CD4-positive, alpha-beta memory T cell (primary cell): ENCODE measurements at regions not wholly inside any gene's neighbourhood (a gene's known extent, or its start where the extent isn't known, plus 50 kb on each side); places are given as distances from the start of the nearest gene placed in this dataset.
"Not testable (repeated sequence)": the region's sequence is repeated elsewhere in the genome, so short reads cannot be mapped to it uniquely, and the experiment has no call there.

Source experiments
- CTCF ChIA-PET: fragments of 350-600 bp; sonication (Branson Sonifier 250); formaldehyde crosslinking; loops from one replicate; lab custom pipeline; 2021; ENCODE audit warnings: inconsistent platforms; ENCODE audit not compliant: partially characterized antibody; lab: Charles Lee
- POLR2A ChIA-PET: fragments of 350-600 bp; sonication (Branson Sonifier 250); formaldehyde crosslinking; loops from one replicate; lab custom pipeline; 2021; ENCODE audit not compliant: partially characterized antibody; lab: Charles Lee
- DNase-seq, 5 donors: peaks; one replicate each; pipeline versions ENCODE4 v3.0.0 to v3.0.0-alpha.2; 2020 to 2022; ENCODE audit warnings: mixed read lengths in 1 of 5
- H3K27ac ChIP-seq: one replicate; pipeline ENCODE4 v1.7.0; 2013; ENCODE audit warnings: low read depth, low read length
- H3K27me3 ChIP-seq: 2 replicates; pipeline ENCODE4 v1.7.0; 2013; ENCODE audit warnings: mild to moderate bottlenecking, low read length, moderate library complexity; ENCODE audit not compliant: insufficient read depth
- H3K36me3 ChIP-seq: 2 replicates; pipeline ENCODE4 v1.7.0; 2013; ENCODE audit warnings: mild to moderate bottlenecking, low read length, moderate library complexity; ENCODE audit not compliant: insufficient read depth
- H3K4me1 ChIP-seq: 2 replicates; pipeline ENCODE4 v1.7.0; 2013; ENCODE audit warnings: mild to moderate bottlenecking, low read length, moderate library complexity; ENCODE audit not compliant: insufficient read depth
- H3K4me3 ChIP-seq, 2 donors: one replicate each; pipeline ENCODE4 v1.7.0; 2013; ENCODE audit warnings: low read length in 2 of 2, mild to moderate bottlenecking in 1 of 2
- H3K9me3 ChIP-seq, 2 donors: one replicate each; pipeline ENCODE4 v1.7.0; 2013; ENCODE audit warnings: low read length in 2 of 2, control low read depth in 1 of 2; ENCODE audit not compliant: control insufficient read depth in 1 of 2
- H3K27ac Mint-ChIP-seq, 7 donors: one replicate each; pipeline ENCODE4 v1.8.0; 2020 to 2021; ENCODE audit warnings: mixed read lengths in 7 of 7, mild to moderate bottlenecking in 6 of 7, inconsistent platforms in 3 of 7, moderate library complexity in 3 of 7
- H3K27me3 Mint-ChIP-seq, 2 donors: one replicate each; pipeline ENCODE4 v1.8.0; 2020 to 2021; ENCODE audit warnings: mixed read lengths in 2 of 2
- H3K36me3 Mint-ChIP-seq, 2 donors: one replicate each; pipeline ENCODE4 v1.8.0; 2020 to 2021; ENCODE audit warnings: mixed read lengths in 2 of 2, inconsistent platforms in 1 of 2, mild to moderate bottlenecking in 1 of 2
- H3K4me1 Mint-ChIP-seq, 4 donors: one replicate each; pipeline ENCODE4 v1.8.0; 2020 to 2021; ENCODE audit warnings: mixed read lengths in 4 of 4, mild to moderate bottlenecking in 1 of 4
- H3K4me3 Mint-ChIP-seq, 8 donors: one replicate each; pipeline ENCODE4 v1.8.0; 2020 to 2021; ENCODE audit warnings: mixed read lengths in 8 of 8, mild to moderate bottlenecking in 7 of 8, moderate library complexity in 6 of 8, inconsistent platforms in 3 of 8
- H3K9me3 Mint-ChIP-seq, 8 donors: one replicate each; pipeline ENCODE4 v1.8.0; 2020 to 2021; ENCODE audit warnings: mixed read lengths in 8 of 8, mild to moderate bottlenecking in 5 of 8, inconsistent platforms in 3 of 8, moderate library complexity in 1 of 8
- intact Hi-C: fragments of 100-400 bp; cut with micrococcal nuclease; formaldehyde crosslinking; loops from one replicate; pipeline ENCODE4 v1.15.1; 2023

DNA sequence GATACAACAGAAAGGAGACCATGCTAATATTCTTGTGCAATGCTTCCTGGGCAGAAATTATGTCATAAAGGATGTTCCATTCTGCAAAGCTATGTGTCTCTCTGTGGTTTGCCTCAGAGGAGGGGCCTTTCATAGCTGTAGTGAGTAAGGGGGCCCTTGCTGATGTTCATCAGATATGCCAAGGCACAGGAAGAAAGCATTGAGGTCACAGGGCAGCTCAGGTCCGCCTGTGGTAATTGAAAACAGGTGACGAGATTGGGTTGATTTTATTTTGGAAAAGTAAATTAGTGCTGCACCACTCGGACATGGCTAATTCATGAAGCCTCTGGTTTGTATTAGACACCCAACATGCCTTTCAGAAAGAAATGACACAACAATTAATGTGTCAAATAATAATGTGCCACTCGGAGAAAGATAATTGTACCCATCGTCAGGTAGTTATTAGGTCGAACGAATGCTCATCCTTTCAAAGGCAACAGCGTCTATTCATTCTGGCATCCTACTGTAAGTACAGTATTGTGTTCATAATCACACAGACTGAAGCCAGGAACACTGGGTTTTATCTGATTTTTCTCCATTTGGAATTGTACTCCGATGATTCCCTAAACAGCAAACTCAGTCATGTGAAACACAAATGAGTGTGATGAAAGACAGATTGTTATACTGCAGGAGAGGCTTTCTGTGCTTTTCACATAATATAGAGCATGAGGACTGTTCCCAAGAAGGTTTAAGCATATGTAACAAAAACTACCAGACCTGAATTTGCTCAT is 421.6 kb upstream of the KLF12 start:
- Mint-ChIP-seq H3K36me3 (no peaks in the 10 kb centered on the region), H3K27me3 (peaks cover 0 to 3% of the 10 kb centered on the region in 2 donors), H3K9me3 (no peaks in the 10 kb centered on the region), H3K4me3 (no peak overlapping the region), H3K4me1 (peaks cover 0 to 2% (median 0%) of the 10 kb centered on the region in 4 donors), H3K27ac (no peak overlapping the region)
- CTCF ChIA-PET, result no interaction called here
- POLR2A ChIA-PET, result no interaction called here
- intact Hi-C loops, result no loop called here
- no peak overlapping the region for H3K4me3 ChIP-seq
- no peaks in the 10 kb centered on the region for H3K36me3 ChIP-seq
- H3K27me3 ChIP-seq, result no peaks in the 10 kb centered on the region
- no peak for DNase-seq
- no peaks in the 10 kb centered on the region for H3K4me1 ChIP-seq
- no peaks in the 10 kb centered on the region for H3K9me3 ChIP-seq
- H3K27ac ChIP-seq, result no peak overlapping the region

DNA sequence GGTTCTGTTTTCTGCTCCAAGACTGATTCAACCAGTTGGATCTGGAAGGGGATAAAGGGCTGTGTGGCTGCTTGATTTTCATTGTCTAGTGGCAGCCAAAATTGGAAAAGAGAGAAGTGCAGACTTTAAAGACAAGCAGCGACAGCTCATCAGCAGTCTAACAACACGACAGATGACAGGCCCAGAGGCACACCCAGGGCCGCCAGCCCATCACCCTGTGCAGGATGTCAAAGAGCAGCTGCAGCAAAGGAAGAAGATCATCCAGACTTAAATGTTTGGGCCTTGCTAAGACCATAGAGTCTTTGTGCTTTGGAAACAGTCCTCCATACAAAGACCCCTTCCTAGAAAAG is 421.0 kb upstream of the KLF12 start:
- Mint-ChIP-seq H3K36me3 (no peaks in the 10 kb centered on the region), H3K27me3 (peaks cover 0 to 3% of the 10 kb centered on the region in 2 donors), H3K4me1 (peaks cover under 1 to 5% (median 2%) of the 10 kb centered on the region in 4 donors), H3K4me3 (no peak overlapping the region), H3K27ac (peak overlapping the region in 1 of 7 donors; percentile 54), H3K9me3 (no peaks in the 10 kb centered on the region)
- peaks cover 2% of the 10 kb centered on the region for H3K4me1 ChIP-seq
- H3K27me3 ChIP-seq, result no peaks in the 10 kb centered on the region
- no peaks in the 10 kb centered on the region for H3K36me3 ChIP-seq
- no peak for DNase-seq
- no peak overlapping the region for H3K4me3 ChIP-seq
- H3K27ac ChIP-seq, result no peak overlapping the region
- H3K9me3 ChIP-seq, result no peaks in the 10 kb centered on the region
- ChIA-PET POLR2A (no interaction called here), CTCF (no interaction called here)
- intact Hi-C loops, result no loop called here

DNA sequence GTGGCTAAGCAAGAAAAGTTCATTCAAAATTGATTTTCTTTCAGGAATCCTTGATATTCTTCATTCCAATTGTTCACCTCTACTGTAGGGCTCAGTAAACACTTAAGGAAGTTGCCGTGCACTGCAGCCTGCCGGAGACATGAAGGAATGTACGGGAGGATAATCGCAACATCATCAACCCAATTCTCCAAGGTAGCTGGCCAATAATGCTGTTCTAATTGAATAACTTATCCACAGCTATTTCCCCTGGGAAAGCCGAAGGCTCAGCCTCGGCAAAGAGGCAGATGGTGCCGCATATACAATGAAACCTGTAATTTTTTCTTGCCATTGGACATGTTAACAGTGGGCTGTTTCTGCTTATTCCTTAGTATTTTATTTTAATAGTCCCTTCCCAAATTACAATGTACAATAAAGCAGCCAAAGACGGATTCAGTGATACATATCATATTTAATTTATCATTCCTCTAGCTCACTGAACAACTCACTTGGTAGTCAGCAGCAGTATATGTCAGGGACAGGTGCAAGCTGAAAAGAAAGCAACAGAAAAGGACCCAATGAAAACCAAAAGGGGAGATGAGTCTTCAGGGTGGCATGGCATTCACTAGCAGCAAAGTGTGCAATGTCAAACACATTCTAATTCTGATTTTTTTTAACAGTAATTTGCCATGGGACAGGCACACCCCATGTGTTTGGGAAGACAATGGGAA is 420.5 kb upstream of the KLF12 start:
- ChIA-PET CTCF (no interaction called here), POLR2A (no interaction called here)
- Mint-ChIP-seq H3K27ac (peak overlapping the region in 1 of 7 donors; percentile 54), H3K27me3 (peaks cover 0 to 3% of the 10 kb centered on the region in 2 donors), H3K36me3 (no peaks in the 10 kb centered on the region), H3K4me3 (no peak overlapping the region), H3K9me3 (no peaks in the 10 kb centered on the region), H3K4me1 (peaks cover 6 to 10% (median 7%) of the 10 kb centered on the region in 4 donors)
- Histone ChIP-seq H3K36me3 (no peaks in the 10 kb centered on the region), H3K4me1 (peaks cover 7% of the 10 kb centered on the region), H3K9me3 (no peaks in the 10 kb centered on the region), H3K4me3 (no peak overlapping the region), H3K27me3 (no peaks in the 10 kb centered on the region), H3K27ac (no peak overlapping the region)
- intact Hi-C loops, result no loop called here
- DNase-seq, result no peak

DNA sequence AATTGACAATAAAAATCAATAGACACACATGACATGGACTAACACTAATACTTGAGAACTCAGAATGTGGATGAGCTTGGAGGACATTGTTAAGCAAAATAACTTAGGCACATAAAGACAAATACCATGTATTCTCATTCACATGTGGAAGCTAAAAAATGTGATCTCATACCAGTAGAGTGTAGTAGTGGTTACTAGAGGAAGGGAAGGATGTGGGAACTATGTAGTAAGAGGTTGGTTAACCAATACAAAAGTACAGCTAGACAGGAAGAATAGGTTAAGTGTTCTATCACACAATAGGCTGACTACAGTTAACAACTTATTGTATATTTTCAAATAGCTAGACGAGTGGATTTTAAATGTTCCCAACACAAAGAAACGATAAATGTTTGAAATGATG is 415.8 kb upstream of the KLF12 start:
- H3K27me3 Mint-ChIP-seq, result no peaks in the 10 kb centered on the region
- Histone ChIP-seq H3K27ac (no peak overlapping the region), H3K27me3 (no peaks in the 10 kb centered on the region), H3K4me3 (no peak overlapping the region), H3K4me1 (peaks cover 11% of the 10 kb centered on the region), H3K36me3 (no peaks in the 10 kb centered on the region), H3K9me3 (no peaks in the 10 kb centered on the region)
- no peaks in the 10 kb centered on the region for H3K9me3 Mint-ChIP-seq
- H3K27ac Mint-ChIP-seq, result no peak overlapping the region
- intact Hi-C loops, result no loop called here
- no peaks in the 10 kb centered on the region for H3K36me3 Mint-ChIP-seq
- H3K4me3 Mint-ChIP-seq, result peak overlapping the region in 4 of 8 donors; percentile 1 to 48 (median 4)
- DNase-seq, result peak in 4 of 5 donors; percentile 24 to 47 (median 32)
- CTCF ChIA-PET, result interaction anchor here (0.6 kb wide), 2 partner anchors 280 to 616 kb away, joined by 3 read pairs; no protein-coding TSS in a partner anchor
- peaks cover 7 to 13% (median 9%) of the 10 kb centered on the region in 4 donors for H3K4me1 Mint-ChIP-seq
- POLR2A ChIA-PET, result interaction anchor here (0.8 kb wide), 1 partner anchor 925 kb away, joined by 3 read pairs; no protein-coding TSS in a partner anchor

DNA sequence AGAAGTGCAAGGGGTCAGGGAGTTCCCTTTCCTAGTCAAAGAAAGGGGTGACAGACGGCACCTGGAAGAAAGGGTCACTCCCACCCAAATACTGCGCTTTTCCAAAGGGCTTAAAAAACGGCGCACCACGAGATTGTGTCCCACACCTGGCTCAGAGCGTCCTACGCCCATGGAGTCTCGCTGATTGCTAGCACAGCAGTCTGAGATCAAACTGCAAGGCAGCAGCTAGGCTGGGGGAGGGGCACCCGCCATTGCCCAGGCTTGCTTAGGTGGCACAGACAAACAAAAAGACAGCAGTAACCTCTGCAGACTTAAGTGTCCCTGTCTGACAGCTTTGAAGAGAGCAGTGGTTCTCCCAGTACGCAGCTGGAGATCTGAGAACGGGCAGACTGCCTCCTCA is 402.4 kb upstream of the KLF12 start:
- H3K27ac ChIP-seq, H3K27me3 Mint-ChIP-seq, H3K4me1 Mint-ChIP-seq, H3K4me3 ChIP-seq, H3K36me3 ChIP-seq, POLR2A ChIA-PET, DNase-seq, H3K9me3 ChIP-seq, H3K36me3 Mint-ChIP-seq, H3K4me3 Mint-ChIP-seq, H3K4me1 ChIP-seq, H3K27me3 ChIP-seq, CTCF ChIA-PET, H3K27ac Mint-ChIP-seq, intact Hi-C loops, H3K9me3 Mint-ChIP-seq: not testable (repeated sequence)

DNA sequence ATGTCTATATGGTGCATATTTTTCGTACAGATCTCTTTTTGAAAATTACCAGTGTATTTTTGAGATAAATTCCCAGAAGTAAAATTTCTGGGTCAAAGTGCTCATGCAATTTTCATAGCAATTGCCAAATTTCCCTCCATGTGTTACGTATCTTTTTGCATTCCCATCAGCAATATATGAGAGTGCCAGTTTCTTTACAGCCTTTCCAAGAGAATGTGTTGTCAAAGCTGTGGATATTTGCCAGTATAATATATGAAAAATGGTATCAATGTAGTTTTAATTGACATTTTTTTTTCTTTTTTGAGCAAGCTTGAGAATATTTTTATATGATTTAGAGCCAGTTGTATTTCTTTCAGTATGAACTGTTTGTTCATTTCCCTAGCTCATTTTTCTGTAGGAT is 399.0 kb upstream of the KLF12 start:
- H3K27ac Mint-ChIP-seq, result no peak overlapping the region
- no peak overlapping the region for H3K4me3 ChIP-seq
- H3K9me3 Mint-ChIP-seq, result peaks cover 0 to 3% (median 0%) of the 10 kb centered on the region in 8 donors
- H3K27me3 ChIP-seq, result no peaks in the 10 kb centered on the region
- no peak overlapping the region for H3K27ac ChIP-seq
- no peaks in the 10 kb centered on the region for H3K36me3 ChIP-seq
- intact Hi-C loops, result no loop called here
- ChIA-PET POLR2A (no interaction called here), CTCF (no interaction called here)
- H3K4me1 ChIP-seq, result no peaks in the 10 kb centered on the region
- no peak overlapping the region for H3K4me3 Mint-ChIP-seq
- H3K27me3 Mint-ChIP-seq, result peaks cover 0 to 4% of the 10 kb centered on the region in 2 donors
- no peak for DNase-seq
- no peaks in the 10 kb centered on the region for H3K4me1 Mint-ChIP-seq
- H3K36me3 Mint-ChIP-seq, result no peaks in the 10 kb centered on the region
- H3K9me3 ChIP-seq, result no peaks in the 10 kb centered on the region

DNA sequence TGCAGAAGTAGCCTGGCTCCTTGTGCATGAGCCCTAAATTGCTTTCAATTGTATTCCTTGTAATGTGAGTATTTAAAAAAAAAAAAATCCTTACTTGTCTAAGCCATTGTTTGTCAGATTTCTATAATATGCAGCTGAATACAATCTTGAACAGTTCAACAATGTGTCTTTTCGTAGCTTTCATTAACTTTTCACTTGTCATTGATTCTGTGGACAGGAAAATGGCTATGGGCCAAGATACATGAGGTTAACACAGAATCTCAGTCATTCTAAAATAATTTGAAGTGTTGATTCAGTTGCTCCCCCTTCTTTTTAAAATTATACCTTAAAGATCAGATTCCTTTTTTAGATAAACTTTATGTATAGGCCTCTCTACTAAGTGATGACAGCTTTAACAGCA is 395.8 kb upstream of the KLF12 start:
- no peak overlapping the region for H3K4me3 Mint-ChIP-seq
- no peaks in the 10 kb centered on the region for H3K36me3 Mint-ChIP-seq
- H3K27ac Mint-ChIP-seq, result no peak overlapping the region
- Histone ChIP-seq H3K4me3 (no peak overlapping the region), H3K27ac (no peak overlapping the region), H3K27me3 (no peaks in the 10 kb centered on the region), H3K9me3 (no peaks in the 10 kb centered on the region), H3K36me3 (no peaks in the 10 kb centered on the region), H3K4me1 (no peaks in the 10 kb centered on the region)
- intact Hi-C loops, result no loop called here
- CTCF ChIA-PET, result no interaction called here
- H3K27me3 Mint-ChIP-seq, result peaks cover 0 to 3% of the 10 kb centered on the region in 2 donors
- H3K4me1 Mint-ChIP-seq, result no peaks in the 10 kb centered on the region
- no peak for DNase-seq
- POLR2A ChIA-PET, result no interaction called here
- peaks cover 0 to 3% (median 0%) of the 10 kb centered on the region in 8 donors for H3K9me3 Mint-ChIP-seq
